ENCODE measurements at regions not wholly inside any gene's neighbourhood (a gene's known extent, or its start where the extent isn't known, plus 50 kb on each side); places are given as distances from the start of the nearest gene placed in this dataset.

DNA sequence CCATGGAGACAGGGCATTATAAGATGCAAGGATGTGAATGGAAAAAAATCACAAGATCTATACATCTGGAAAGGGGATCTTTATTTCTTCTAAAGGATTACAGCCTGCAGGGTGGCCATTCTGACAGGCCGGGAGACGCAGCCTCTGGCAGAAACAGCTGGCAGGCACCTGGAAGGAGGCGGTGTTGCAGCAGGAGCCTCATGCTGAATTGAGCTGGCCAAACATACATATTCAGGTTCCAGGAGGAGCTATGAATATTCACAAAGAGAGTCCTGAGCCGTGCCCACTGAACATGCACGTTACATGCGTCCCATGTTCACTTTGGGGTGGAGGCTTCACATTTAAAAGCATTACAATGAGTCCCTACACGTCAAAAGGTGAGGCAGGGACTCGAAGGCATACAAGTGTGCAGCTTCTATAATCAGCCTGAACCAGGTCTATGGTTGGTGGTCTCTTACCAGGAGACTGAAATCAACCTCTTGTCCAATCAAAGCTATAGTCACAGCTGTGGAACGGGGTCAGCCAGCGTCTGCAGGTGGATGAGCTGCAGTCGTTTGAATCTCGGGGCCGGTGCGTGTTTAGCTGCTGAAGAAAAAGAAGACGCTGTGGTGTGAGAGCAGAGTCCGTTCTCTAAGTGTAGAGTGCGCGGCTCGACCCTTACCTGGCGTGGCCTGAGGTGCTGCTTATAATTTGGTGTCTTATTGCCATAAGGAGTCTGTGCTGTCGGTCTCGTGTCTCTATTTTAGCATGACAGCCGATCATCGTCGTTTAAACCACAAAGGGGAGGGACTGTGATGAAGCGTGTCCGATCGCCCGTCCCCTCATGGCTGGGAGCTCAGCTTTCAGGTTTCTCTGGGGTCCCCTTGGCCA, 183.0 kb downstream of the ETS2 start:
- Histone ChIP-seq H3K27me3 (ENCODE audit: control insufficient read depth in 1 of 2, insufficient read depth in 2 of 2, low read length in 2 of 2) (peaks cover 20 to 59% of the 10 kb centered on the region in 2 experiments), H3K27ac (ENCODE audit: low read depth in 1 of 2, low read length in 2 of 2) (no peak overlapping the region), H3K4me1 (ENCODE audit: insufficient read depth, low read length) (peaks cover 11% of the 10 kb centered on the region), H3K9me3 (ENCODE audit: control insufficient read depth in 1 of 2, insufficient read depth in 1 of 2, low read length in 2 of 2) (no peaks in the 10 kb centered on the region), H3K4me3 (ENCODE audit: low read length) (no peak overlapping the region), H3K36me3 (ENCODE audit: insufficient read depth, low read length) (no peaks in the 10 kb centered on the region)
- ChIA-PET POLR2A (no interaction called here), CTCF (no interaction called here)
- no peak for ATAC-seq (ENCODE audit: poor library complexity)
- H3K4me3 Mint-ChIP-seq, result no peak overlapping the region
- H3K9me3 Mint-ChIP-seq, result no peaks in the 10 kb centered on the region
- intact Hi-C loops (cut with DNase I, micrococcal nuclease), result no loop called here
- DNase-seq, result no peak
- H3K27me3 Mint-ChIP-seq, result peaks cover 56% of the 10 kb centered on the region
- TF ChIP-seq, protein P1, sequence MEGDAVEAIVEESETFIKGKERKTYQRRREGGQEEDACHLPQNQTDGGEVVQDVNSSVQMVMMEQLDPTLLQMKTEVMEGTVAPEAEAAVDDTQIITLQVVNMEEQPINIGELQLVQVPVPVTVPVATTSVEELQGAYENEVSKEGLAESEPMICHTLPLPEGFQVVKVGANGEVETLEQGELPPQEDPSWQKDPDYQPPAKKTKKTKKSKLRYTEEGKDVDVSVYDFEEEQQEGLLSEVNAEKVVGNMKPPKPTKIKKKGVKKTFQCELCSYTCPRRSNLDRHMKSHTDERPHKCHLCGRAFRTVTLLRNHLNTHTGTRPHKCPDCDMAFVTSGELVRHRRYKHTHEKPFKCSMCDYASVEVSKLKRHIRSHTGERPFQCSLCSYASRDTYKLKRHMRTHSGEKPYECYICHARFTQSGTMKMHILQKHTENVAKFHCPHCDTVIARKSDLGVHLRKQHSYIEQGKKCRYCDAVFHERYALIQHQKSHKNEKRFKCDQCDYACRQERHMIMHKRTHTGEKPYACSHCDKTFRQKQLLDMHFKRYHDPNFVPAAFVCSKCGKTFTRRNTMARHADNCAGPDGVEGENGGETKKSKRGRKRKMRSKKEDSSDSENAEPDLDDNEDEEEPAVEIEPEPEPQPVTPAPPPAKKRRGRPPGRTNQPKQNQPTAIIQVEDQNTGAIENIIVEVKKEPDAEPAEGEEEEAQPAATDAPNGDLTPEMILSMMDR (IDR thresholded peaks at IDR 0.05), result no peak
- H3K27ac Mint-ChIP-seq, result no peak overlapping the region
- peaks cover 13% of the 10 kb centered on the region for H3K4me1 Mint-ChIP-seq (ENCODE audit: low read depth)
- no peaks in the 10 kb centered on the region for H3K36me3 Mint-ChIP-seq (ENCODE audit: low read depth)

GRCh38 chr21:38987633-38988508, 182.1 kb downstream of the ETS2 start:
- no peak overlapping the region for H3K27ac Mint-ChIP-seq
- peaks cover 23 to 66% of the 10 kb centered on the region in 2 experiments for H3K27me3 ChIP-seq (ENCODE audit: control insufficient read depth in 1 of 2, insufficient read depth in 2 of 2, low read length in 2 of 2)
- intact Hi-C loops (cut with DNase I, micrococcal nuclease), result no loop called here

More at GRCh38 chr21:38987633-38988508, 182.1 kb downstream of the ETS2 start:
- ATAC-seq (ENCODE audit: poor library complexity) (no peak), DNase-seq (no peak)
- no peak overlapping the region for H3K27ac ChIP-seq (ENCODE audit: low read depth in 1 of 2, low read length in 2 of 2)
- peaks cover 0 to under 1% of the 10 kb centered on the region in 2 experiments for H3K9me3 ChIP-seq (ENCODE audit: control insufficient read depth in 1 of 2, insufficient read depth in 1 of 2, low read length in 2 of 2)
- CTCF ChIA-PET, result no interaction called here
- TF ChIP-seq, protein P1 (IDR thresholded peaks at IDR 0.05), result no peak
- H3K36me3 ChIP-seq (ENCODE audit: insufficient read depth, low read length), result no peaks in the 10 kb centered on the region
- H3K4me1 ChIP-seq (ENCODE audit: insufficient read depth, low read length), result peaks cover 11% of the 10 kb centered on the region
- peaks cover 63% of the 10 kb centered on the region for H3K27me3 Mint-ChIP-seq
- H3K4me3 Mint-ChIP-seq, result no peak overlapping the region
- H3K9me3 Mint-ChIP-seq, result no peaks in the 10 kb centered on the region
- peaks cover 13% of the 10 kb centered on the region for H3K4me1 Mint-ChIP-seq (ENCODE audit: low read depth)
- H3K36me3 Mint-ChIP-seq (ENCODE audit: low read depth), result no peaks in the 10 kb centered on the region
- H3K4me3 ChIP-seq (ENCODE audit: low read length), result no peak overlapping the region
- POLR2A ChIA-PET, result no interaction called here

Measured in CD4-positive, alpha-beta T cell (primary cell).